Caco-2 (cell line): ENCODE measurements at regions not wholly inside any gene's neighbourhood (a gene's known extent, or its start where the extent isn't known, plus 50 kb on each side); places are given as distances from the start of the nearest gene placed in this dataset.

Experiments used
- BruUV-seq: library from RNA; stranded (reverse); fragments of 400-500 nt; replicated peaks from 2 replicates; lab custom pipeline; 2021; lab: Mats Ljungman, UMichigan
- CTCF ChIA-PET: fragments of 300-600 bp; sonication (Branson Sonifier 250); formaldehyde crosslinking; loops from one replicate; lab custom pipeline; 2022; ENCODE audit warnings: antibody characterized with exemption; lab: Charles Lee
- POLR2A ChIA-PET: fragments of 300-600 bp; sonication (Branson Sonifier 250); formaldehyde crosslinking; loops from one replicate; lab custom pipeline; 2022; ENCODE audit warnings: antibody characterized with exemption; lab: Charles Lee
- DNase-seq, 2 experiments: peaks; one replicate each; pipeline versions ENCODE4 v3.0.0 to v3.0.0-alpha.2; 2020 to 2022
- H3K27me3 ChIP-seq: replicated peaks from 2 replicates; pipeline ENCODE4 v1.6.0; 2011; ENCODE audit warnings: low read length; ENCODE audit not compliant: control insufficient read depth, insufficient read depth
- H3K36me3 ChIP-seq: 2 replicates; pipeline ENCODE4 v1.5.1; 2011; ENCODE audit warnings: low read length; ENCODE audit not compliant: control insufficient read depth, insufficient read depth
- H3K4me1 ChIP-seq: fragments of 250-450 bp; sonication (Bioruptor Pico); 2 replicates; pipeline ENCODE4 v1.5.1; 2020; ENCODE audit warnings: mild to moderate bottlenecking
- H3K4me3 ChIP-seq: 2 replicates; pipeline ENCODE4 v1.5.1; 2011; ENCODE audit warnings: low read depth, mild to moderate bottlenecking, control low read depth, low read length
- H3K9me3 ChIP-seq: fragments of 250-450 bp; sonication (Bioruptor Pico); 2 replicates; pipeline ENCODE4 v1.5.1; 2020; ENCODE audit warnings: mild to moderate bottlenecking, moderate library complexity
- H3K27ac Mint-ChIP-seq: one replicate; pipeline ENCODE4 v1.8.0; 2022; ENCODE audit warnings: mixed read lengths; ENCODE audit not compliant: unreplicated experiment
- H3K27me3 Mint-ChIP-seq: one replicate; pipeline ENCODE4 v1.8.0; 2022; ENCODE audit warnings: mixed read lengths; ENCODE audit not compliant: insufficient read depth, unreplicated experiment
- H3K36me3 Mint-ChIP-seq: one replicate; pipeline ENCODE4 v1.8.0; 2022; ENCODE audit warnings: mild to moderate bottlenecking, mixed read lengths; ENCODE audit not compliant: insufficient read depth, unreplicated experiment
- H3K4me1 Mint-ChIP-seq: one replicate; pipeline ENCODE4 v1.8.0; 2022; ENCODE audit warnings: low read depth, mixed read lengths; ENCODE audit not compliant: unreplicated experiment
- H3K4me3 Mint-ChIP-seq: one replicate; pipeline ENCODE4 v1.8.0; 2022; ENCODE audit warnings: mild to moderate bottlenecking, moderate library complexity, mixed read lengths; ENCODE audit not compliant: unreplicated experiment
- H3K9me3 Mint-ChIP-seq: one replicate; pipeline ENCODE4 v1.8.0; 2022; ENCODE audit warnings: mixed read lengths; ENCODE audit not compliant: unreplicated experiment
- intact Hi-C: fragments of 100-400 bp; cut with micrococcal nuclease; formaldehyde crosslinking; loops from one replicate; pipeline ENCODE4 v1.10.0; 2022; ENCODE audit not compliant: unreplicated experiment
- TF ChIP-seq, protein P1 (sequence below), 2 experiments: fragments of 200-600 bp in 1 of 2; IDR thresholded peaks; 1 replicate in 1 of 2; 2 replicates in 1 of 2; pipeline versions ENCODE4 v1.5.1 to v1.8.0; 2011 to 2022; ENCODE audit warnings: antibody characterized with exemption in 1 of 2, control low read depth in 1 of 2, inconsistent platforms in 1 of 2, low read depth in 1 of 2, low read length in 1 of 2, mild to moderate bottlenecking in 1 of 2, moderate library complexity in 1 of 2; ENCODE audit not compliant: insufficient read depth in 1 of 2, severe bottlenecking in 1 of 2, unreplicated experiment in 1 of 2

DNA sequence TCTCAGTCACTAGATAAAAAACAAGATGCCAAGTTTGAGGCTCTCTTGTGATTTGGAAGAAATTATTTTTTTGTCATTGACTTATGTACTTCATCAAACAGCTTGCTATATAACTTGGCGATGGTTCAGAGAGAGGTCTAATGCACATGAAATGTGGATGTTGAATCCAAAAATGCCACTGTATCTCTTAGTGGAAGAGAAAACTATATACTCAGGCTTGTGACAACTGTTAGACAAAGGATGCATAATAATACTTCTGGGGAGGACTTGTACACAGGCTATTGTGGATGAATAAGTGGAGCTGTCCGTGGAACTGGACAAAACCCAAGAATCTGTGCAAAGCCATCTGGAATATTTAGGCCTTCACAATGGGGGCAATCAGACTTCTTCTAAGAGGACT lies 162.9 kb upstream of the NMUR2 start:
- intact Hi-C loops = no loop called here
- TF ChIP-seq, protein P1, sequence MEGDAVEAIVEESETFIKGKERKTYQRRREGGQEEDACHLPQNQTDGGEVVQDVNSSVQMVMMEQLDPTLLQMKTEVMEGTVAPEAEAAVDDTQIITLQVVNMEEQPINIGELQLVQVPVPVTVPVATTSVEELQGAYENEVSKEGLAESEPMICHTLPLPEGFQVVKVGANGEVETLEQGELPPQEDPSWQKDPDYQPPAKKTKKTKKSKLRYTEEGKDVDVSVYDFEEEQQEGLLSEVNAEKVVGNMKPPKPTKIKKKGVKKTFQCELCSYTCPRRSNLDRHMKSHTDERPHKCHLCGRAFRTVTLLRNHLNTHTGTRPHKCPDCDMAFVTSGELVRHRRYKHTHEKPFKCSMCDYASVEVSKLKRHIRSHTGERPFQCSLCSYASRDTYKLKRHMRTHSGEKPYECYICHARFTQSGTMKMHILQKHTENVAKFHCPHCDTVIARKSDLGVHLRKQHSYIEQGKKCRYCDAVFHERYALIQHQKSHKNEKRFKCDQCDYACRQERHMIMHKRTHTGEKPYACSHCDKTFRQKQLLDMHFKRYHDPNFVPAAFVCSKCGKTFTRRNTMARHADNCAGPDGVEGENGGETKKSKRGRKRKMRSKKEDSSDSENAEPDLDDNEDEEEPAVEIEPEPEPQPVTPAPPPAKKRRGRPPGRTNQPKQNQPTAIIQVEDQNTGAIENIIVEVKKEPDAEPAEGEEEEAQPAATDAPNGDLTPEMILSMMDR (IDR thresholded peaks at IDR 0.05; ENCODE audit: insufficient read depth in 1 of 2, low read depth in 1 of 2, low read length in 1 of 2, severe bottlenecking in 1 of 2, unreplicated experiment in 1 of 2) = no peak
- CTCF ChIA-PET = no interaction called here
- no peaks in the 10 kb centered on the region for H3K9me3 Mint-ChIP-seq
- H3K9me3 ChIP-seq = no peaks in the 10 kb centered on the region
- no peaks in the 10 kb centered on the region for H3K36me3 Mint-ChIP-seq
- no peaks in the 10 kb centered on the region for H3K4me1 Mint-ChIP-seq
- no peaks in the 10 kb centered on the region for H3K27me3 ChIP-seq
- no peak overlapping the region for H3K27ac Mint-ChIP-seq
- POLR2A ChIA-PET = no interaction called here
- no peak for DNase-seq
- no peak overlapping the region for H3K4me3 Mint-ChIP-seq
- H3K4me1 ChIP-seq = no peaks in the 10 kb centered on the region
- no TSS peak for BruUV-seq
- H3K4me3 ChIP-seq = no peak overlapping the region
- H3K27me3 Mint-ChIP-seq = no peaks in the 10 kb centered on the region
- no peaks in the 10 kb centered on the region for H3K36me3 ChIP-seq

- TF ChIP-seq, protein P1 (IDR thresholded peaks at IDR 0.05; ENCODE audit: insufficient read depth in 1 of 2, low read depth in 1 of 2, low read length in 1 of 2, severe bottlenecking in 1 of 2, unreplicated experiment in 1 of 2) = no peak
- Mint-ChIP-seq H3K9me3 (no peaks in the 10 kb centered on the region), H3K4me3 (no peak overlapping the region), H3K27me3 (no peaks in the 10 kb centered on the region), H3K27ac (no peak overlapping the region), H3K36me3 (no peaks in the 10 kb centered on the region), H3K4me1 (no peaks in the 10 kb centered on the region)
- no TSS peak for BruUV-seq
- POLR2A ChIA-PET = no interaction called here
- Histone ChIP-seq H3K36me3 (no peaks in the 10 kb centered on the region), H3K4me3 (no peak overlapping the region), H3K4me1 (no peaks in the 10 kb centered on the region), H3K9me3 (no peaks in the 10 kb centered on the region), H3K27me3 (no peaks in the 10 kb centered on the region)
- intact Hi-C loops = no loop called here
- no peak for DNase-seq
- CTCF ChIA-PET = no interaction called here
Observed at GRCh38 chr5:152572812-152573211, 167.7 kb upstream of the NMUR2 start.

DNA sequence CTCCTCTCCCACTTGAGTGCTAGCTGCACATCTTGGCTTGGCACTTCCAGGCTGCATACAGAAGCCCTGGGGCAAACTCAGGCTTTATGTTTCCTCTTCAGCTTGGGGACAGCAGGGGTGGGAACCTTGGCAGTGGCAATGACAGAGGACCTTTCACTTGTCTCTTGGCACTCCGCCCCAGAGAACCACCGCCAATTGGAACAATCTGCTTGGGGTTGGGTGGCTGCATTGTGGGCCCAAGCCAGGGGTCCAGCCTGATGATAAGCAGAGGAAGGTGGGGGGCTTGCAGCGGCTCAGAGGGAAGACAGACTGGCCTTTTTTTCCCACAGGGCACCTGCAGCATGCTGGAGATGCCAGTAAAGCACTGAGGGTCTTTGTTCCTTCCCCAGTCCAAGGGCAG lies 179.0 kb upstream of the NMUR2 start:
- Mint-ChIP-seq H3K27ac (no peak overlapping the region), H3K36me3 (no peaks in the 10 kb centered on the region), H3K4me1 (no peaks in the 10 kb centered on the region), H3K4me3 (no peak overlapping the region), H3K9me3 (peaks cover 32% of the 10 kb centered on the region), H3K27me3 (peaks cover 4% of the 10 kb centered on the region)
- no peaks in the 10 kb centered on the region for H3K36me3 ChIP-seq
- TF ChIP-seq, protein P1 (IDR thresholded peaks at IDR 0.05; ENCODE audit: insufficient read depth in 1 of 2, low read depth in 1 of 2, low read length in 1 of 2, severe bottlenecking in 1 of 2, unreplicated experiment in 1 of 2) = no peak
- ChIA-PET CTCF (no interaction called here), POLR2A (no interaction called here)
- intact Hi-C loops = no loop called here
- H3K4me3 ChIP-seq = no peak overlapping the region
- DNase-seq = no peak
- no peaks in the 10 kb centered on the region for H3K27me3 ChIP-seq
- BruUV-seq = no TSS peak
- no peaks in the 10 kb centered on the region for H3K9me3 ChIP-seq
- H3K4me1 ChIP-seq = no peaks in the 10 kb centered on the region
